Ecto neural progenitor cell (in vitro differentiated cells): ENCODE measurements at regions not wholly inside any gene's neighbourhood (a gene's known extent, or its start where the extent isn't known, plus 50 kb on each side); places are given as distances from the start of the nearest gene placed in this dataset.
"Not testable (repeated sequence)": the region's sequence is repeated elsewhere in the genome, so short reads cannot be mapped to it uniquely, and the experiment has no call there.

Experiments
- DNase-seq: peaks from one replicate; pipeline ENCODE4 v3.0.0-alpha.2; 2018; ENCODE audit warnings: low spot score

GRCh38 chr5:135182675-135183074, 148.6 kb upstream of the PITX1 start:
- no peak for DNase-seq

DNA sequence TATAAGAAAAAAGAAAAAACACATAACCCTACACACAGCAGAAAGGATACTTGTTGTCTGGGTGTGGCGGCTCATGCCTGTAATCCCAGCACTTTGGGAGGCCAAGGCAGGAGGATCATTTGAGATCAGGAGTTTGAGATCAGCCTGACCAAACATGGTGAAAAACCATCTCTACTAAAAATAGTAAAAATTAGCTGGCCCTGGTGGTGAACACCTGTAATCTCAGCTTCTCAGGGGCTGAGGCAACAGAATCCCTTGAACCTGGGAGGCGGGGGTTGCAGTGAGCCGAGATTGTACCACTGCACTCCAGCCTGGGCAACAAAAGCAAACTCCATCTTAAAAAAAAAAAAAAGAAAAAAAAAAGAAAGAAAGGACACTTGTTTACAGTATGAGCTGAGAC, 147.6 kb upstream of the PITX1 start:
- no peak for DNase-seq

GRCh38 chr5:135179308-135179980, 145.4 kb upstream of the PITX1 start:
- DNase-seq = no peak

DNA sequence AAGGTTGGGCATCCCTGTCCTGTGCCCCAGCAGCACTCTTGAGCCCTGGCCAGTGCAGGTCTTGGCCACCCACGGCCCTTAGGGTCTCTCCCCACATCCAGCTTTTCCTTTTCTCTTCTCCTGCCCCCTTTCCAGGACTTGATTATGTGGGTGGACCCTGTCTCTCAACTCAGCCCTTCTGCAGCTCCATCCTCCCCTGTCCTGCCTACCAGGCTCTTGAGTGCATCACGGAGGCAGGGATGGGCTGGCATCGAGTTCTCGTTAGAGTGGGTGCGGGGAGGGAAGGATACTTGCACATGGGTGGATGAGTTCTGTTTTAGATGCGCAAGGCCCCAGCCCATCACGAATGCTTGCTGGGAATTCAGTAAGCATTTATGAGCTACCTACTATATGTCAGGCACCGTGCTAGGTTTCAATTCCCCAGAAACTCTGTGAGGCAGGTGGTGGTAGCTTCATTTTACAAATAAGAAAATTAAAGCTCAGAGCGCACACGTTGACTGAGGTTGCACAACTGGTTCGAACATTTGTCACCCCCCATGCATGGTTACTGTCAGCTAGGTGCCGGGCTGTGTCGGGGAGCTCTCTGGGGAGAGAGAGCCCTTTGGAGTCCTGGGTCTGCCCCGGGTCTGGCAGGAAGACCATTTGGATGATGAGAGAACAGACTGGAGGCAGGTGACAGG, 144.6 kb upstream of the PITX1 start:
- no peak for DNase-seq

- DNase-seq = no peak
Observed at GRCh38 chr5:135177591-135177990, 143.6 kb upstream of the PITX1 start.

DNA sequence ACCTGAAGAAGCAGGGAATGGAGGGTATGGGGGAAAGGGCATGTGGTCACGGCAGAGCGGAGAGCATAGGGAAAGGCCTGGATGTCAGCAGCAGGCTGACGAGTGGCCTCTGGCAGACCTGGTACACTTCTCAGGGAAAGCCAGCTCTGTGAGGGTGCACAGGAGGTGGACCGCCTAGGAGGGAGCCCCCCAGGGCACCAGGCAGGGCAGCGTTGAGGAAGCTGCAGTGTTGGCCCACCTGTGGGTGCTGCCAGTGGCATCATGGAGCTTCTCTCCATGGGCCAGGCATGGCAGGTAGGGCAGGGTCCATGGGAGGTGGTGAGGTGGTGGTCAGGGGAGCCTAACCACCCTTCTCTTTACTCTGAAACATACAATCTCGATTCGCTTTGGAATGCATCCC, 143.0 kb upstream of the PITX1 start:
- no peak for DNase-seq

DNA sequence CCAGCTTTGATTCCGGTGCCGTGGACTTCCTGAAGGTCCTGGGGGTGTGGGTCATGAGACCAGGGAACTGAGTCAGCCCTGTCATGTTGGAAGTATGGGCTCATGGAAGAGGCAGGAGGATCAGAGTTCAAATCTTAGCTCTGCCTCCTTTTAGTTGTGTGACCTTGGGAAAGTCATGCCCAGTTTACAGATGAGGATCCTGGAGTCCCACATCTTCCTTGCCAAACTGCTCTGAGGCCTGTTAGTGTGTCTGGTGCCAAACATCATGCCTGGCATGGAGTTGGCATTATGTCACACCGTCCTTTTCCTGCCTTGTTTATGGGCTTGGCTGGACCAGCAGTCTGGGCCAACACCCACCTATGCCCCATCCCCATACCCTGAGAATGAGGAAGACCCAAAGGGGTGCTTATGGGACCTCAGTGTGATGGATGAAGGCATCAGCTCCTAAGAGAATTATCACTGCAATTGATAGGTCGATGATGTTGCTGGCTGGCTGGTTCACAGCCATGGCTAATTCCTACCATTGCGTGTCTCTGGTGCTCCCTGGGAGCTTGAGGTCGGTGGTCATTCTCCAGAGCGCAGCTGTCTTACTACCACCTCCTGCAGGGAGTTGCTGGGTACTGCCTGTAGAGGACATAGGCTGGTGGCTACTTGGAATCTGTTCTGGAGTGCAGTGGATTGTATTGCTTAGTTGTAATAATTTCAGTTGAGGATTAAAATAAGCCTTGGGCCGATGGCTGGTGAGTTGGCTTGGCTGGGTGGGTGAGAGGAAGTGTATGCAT, 140.5 kb upstream of the PITX1 start:
- DNase-seq = no peak

DNA sequence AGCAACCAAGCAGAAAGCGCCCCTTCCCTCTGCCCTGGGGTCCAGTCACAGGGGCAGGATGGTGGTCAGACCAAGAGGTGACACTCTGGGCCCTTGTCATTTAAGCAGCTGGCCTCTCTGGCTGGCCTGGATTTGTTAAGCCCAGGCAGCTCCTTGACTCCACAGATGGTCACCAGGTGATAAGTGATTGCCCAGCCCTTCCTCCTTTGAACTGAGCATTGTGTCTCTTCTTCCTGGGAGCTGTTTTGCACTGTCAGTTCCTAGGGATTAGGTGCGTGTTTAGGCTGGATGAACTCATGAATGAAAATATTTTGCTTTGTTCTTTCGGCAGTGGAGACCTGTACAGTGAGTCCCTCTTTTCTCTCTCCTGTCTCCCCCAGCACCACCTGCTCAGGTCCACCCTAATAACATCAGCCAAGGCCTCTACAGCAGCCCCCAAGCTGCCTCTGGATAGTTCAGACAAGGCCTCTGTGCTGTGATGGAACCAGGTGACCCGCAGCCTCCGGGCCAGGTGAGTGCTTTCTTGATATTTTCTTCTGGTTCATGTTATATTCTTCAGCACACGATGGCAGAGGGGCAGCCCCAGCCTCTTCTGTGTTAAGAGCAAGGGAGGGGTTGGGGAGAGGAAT, 139.7 kb upstream of the PITX1 start:
- DNase-seq = no peak

GRCh38 chr5:135172718-135173117, 138.7 kb upstream of the PITX1 start:
- no peak for DNase-seq

- no peak for DNase-seq
Observed at GRCh38 chr5:135171336-135171735, 137.3 kb upstream of the PITX1 start.

GRCh38 chr5:135170500-135170899, 136.5 kb upstream of the PITX1 start:
- no peak for DNase-seq

DNA sequence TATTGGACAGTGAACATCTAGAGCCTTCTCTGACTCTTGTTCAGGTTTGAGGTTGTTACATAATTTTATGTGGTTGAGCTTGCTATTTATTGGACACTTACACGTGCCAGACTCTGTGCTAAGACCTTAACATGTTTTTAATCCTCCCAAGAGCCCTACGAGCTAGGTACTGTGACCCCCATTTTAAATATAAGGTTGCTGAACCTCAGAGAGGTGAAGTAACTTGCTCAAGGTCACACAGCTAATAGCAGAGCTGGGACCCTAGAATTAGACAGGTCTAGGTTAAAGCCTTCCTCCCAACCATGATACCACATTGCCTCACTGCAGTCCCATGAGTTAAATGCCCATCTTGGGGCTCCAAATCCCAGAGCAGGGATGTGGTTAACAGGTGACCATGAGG, 135.7 kb upstream of the PITX1 start:
- no peak for DNase-seq

DNA sequence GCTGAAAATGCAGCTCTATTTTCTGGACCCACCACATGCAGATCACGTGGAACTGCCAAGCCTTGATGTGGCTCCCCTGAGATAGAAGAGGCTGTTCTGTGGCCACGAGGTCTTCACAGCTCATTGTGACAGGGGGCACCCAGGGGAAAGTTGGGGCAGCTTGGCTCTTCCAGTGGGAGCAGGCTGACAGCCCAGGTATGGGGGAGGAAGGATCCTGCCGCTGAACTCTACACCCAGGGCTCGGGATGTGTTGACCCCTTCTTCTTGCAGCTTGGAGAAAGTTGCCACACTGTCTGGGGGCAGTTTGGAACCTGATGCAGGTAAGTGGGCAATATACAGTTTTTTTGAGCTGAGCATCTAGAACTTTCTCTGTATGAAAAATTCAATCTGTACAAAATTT, 133.6 kb upstream of the PITX1 start:
- DNase-seq = no peak

GRCh38 chr5:135164873-135165614, 131.0 kb upstream of the PITX1 start:
- not testable (repeated sequence) for DNase-seq

GRCh38 chr5:135163964-135164363, 129.9 kb upstream of the PITX1 start:
- DNase-seq = no peak

- no peak for DNase-seq
Observed at GRCh38 chr5:135163391-135163790, 129.4 kb upstream of the PITX1 start.

GRCh38 chr5:135162661-135163265, 128.7 kb upstream of the PITX1 start:
- no peak for DNase-seq

- no peak for DNase-seq
Observed at GRCh38 chr5:135161221-135161620, 127.2 kb upstream of the PITX1 start.

DNA sequence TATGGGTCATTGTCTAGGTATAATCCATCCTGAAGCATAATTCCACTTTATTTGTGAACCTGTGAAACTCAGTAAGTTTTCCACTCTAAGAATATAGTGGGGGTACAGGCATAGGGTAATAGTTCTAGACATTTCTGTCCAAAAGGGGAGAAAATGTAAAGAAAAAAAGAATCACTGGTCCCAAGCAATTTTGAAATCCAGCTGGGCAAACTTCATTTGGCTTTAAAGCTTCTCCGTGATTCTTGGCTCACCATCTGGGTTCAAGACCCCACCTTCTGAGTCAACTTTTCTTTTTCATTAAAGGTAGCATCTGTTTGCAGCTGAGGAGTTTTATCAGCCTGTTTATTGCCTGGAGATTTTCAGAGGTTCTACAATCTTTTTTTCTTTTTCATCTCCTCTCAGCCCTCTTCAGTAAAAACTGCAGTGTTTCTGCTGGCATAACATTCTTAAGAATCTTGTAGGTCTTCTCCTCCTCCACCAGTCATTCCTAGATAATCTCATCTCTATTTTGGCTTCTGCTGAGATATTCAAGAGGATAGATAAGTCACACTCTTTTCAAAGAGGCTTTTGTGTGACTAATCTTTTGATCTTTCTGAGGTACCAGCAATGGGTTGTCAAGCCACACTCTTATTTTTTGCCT, 126.1 kb upstream of the PITX1 start:
- DNase-seq = no peak

DNA sequence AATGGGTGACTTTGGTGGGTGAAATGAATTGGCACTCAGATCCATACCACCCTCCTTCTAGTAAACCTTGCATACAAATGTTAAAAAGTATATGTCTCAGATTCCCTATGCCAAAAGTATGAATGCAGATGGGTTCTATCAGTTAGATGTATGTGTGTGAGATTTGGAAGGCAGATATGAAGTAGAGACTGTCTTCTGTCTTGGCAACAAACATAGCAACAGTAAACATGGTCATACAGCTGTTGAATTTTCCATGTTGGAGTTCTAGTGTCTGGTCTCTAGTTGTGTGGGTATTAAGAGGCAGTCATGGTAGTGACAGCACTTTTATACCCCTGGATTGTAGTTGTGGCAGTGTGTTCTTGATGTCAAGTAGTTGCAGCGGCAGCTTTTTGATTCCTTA, 125.6 kb upstream of the PITX1 start:
- DNase-seq = no peak

DNA sequence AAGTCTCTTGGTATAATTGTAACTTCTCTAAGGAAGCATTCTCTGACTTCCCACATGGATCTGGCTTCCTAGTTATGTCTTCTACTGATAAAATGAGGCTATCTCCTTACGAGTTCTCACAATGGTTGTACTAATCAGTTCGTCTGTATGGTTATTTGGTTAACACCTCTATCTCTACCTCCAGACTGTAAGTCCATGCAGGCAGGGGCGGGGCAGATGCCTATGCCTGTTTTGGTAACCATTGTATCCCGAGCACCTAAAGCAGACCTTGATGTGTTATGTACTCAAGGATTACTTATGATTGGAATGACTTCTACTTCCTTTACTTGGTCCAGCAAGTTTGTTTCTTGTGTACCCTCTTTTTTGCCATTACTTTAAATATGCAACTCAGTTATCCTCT, 125.0 kb upstream of the PITX1 start:
- no peak for DNase-seq
